OCI-LY7 (cell line): ENCODE measurements at regions not wholly inside any gene's neighbourhood (a gene's known extent, or its start where the extent isn't known, plus 50 kb on each side); places are given as distances from the start of the nearest gene placed in this dataset.

Source experiments
- BruUV-seq: library from RNA; stranded (reverse); fragments of 400-500 nt; replicated peaks from 2 replicates; lab custom pipeline; 2021; lab: Mats Ljungman, UMichigan
- CTCF ChIA-PET: fragments of 300-600 bp; sonication (Branson Sonifier 250); formaldehyde crosslinking; loops from one replicate; lab custom pipeline; 2022; ENCODE audit warnings: antibody characterized with exemption; ENCODE audit not compliant: unreplicated experiment; lab: Charles Lee
- POLR2A ChIA-PET: fragments of 300-600 bp; sonication (Branson Sonifier 250); formaldehyde crosslinking; loops from one replicate; lab custom pipeline; 2022; ENCODE audit warnings: antibody characterized with exemption; lab: Charles Lee
- DNase-seq: peaks from one replicate; pipeline ENCODE4 v3.0.0-alpha.2; 2015; ENCODE audit warnings: low spot score
- H2AFZ ChIP-seq: fragments of 200-600 bp; sonication (generic), shearing (Covaris generic); 2 replicates; pipeline ENCODE4 v1.6.1; 2014; ENCODE audit warnings: mild to moderate bottlenecking, antibody characterized with exemption, low read length, moderate library complexity
- H3K27ac ChIP-seq: fragments of 200-600 bp; sonication (generic); 2 replicates; pipeline ENCODE4 v1.5.1; 2014; ENCODE audit warnings: mixed run types, low read depth, mild to moderate bottlenecking, moderate library complexity, low read length, inconsistent platforms; ENCODE audit not compliant: poor library complexity, severe bottlenecking
- H3K36me3 ChIP-seq: fragments of 200-600 bp; sonication (generic); 2 replicates; pipeline ENCODE4 v1.6.1; 2014; ENCODE audit warnings: mild to moderate bottlenecking, antibody characterized with exemption, low read length, moderate library complexity, mixed read lengths; ENCODE audit not compliant: insufficient read depth
- H3K4me1 ChIP-seq: fragments of 200-600 bp; sonication (generic); 2 replicates; pipeline ENCODE4 v1.5.1; 2014; ENCODE audit warnings: mild to moderate bottlenecking, low read length; ENCODE audit not compliant: insufficient read depth, poor library complexity, severe bottlenecking
- H3K4me2 ChIP-seq: fragments of 200-600 bp; sonication (generic); 2 replicates; pipeline ENCODE4 v1.6.1; 2014; ENCODE audit warnings: mild to moderate bottlenecking, low read length
- H3K4me3 ChIP-seq: fragments of 200-600 bp; sonication (generic); 2 replicates; pipeline ENCODE4 v1.5.1; 2014; ENCODE audit warnings: mild to moderate bottlenecking, low read depth, low read length; ENCODE audit not compliant: poor library complexity, severe bottlenecking
- H3K79me2 ChIP-seq: fragments of 200-600 bp; sonication (generic); 2 replicates; pipeline ENCODE4 v1.6.1; 2016; ENCODE audit warnings: low read depth, mild to moderate bottlenecking, low read length, moderate library complexity, mixed read lengths; ENCODE audit not compliant: insufficient read depth
- H3K9me2 ChIP-seq: fragments of 200-600 bp; sonication (generic); 2 replicates; pipeline ENCODE4 v1.6.1; 2016; ENCODE audit warnings: mild to moderate bottlenecking, low read length, mixed read lengths; ENCODE audit not compliant: insufficient read depth
- H3K9me3 ChIP-seq: fragments of 200-600 bp; sonication (generic); 2 replicates; pipeline ENCODE4 v1.6.1; 2014; ENCODE audit warnings: mild to moderate bottlenecking, mixed run types, low read length, mixed read lengths
- H4K20me1 ChIP-seq: fragments of 200-600 bp; sonication (generic); 2 replicates; pipeline ENCODE4 v1.6.1; 2014; ENCODE audit warnings: mild to moderate bottlenecking, antibody characterized with exemption, low read length, moderate library complexity, mixed read lengths; ENCODE audit not compliant: insufficient read depth
- CTCF ChIP-seq: fragments of 200-600 bp; sonication (generic); conservative IDR thresholded peaks from 2 replicates; pipeline ENCODE4 v1.5.1; 2014; ENCODE audit warnings: mild to moderate bottlenecking, antibody characterized with exemption, low read length, moderate library complexity, mixed read lengths
- EZH2phosphoT487 ChIP-seq: fragments of 200-600 bp; sonication (generic); IDR thresholded peaks from 2 replicates; pipeline ENCODE4 v1.6.1; 2018; ENCODE audit warnings: low read depth, borderline replicate concordance, mild to moderate bottlenecking, mixed run types, antibody characterized with exemption, low read length, moderate library complexity, mixed read lengths
- intact Hi-C: fragments of 100-400 bp; cut with micrococcal nuclease; formaldehyde crosslinking; loops from one replicate; pipeline ENCODE4 v1.10.0; 2022; ENCODE audit not compliant: unreplicated experiment

- CTCF ChIA-PET, result no interaction called here
Observed at GRCh38 chr17:36736201-36737156, 135.1 kb downstream of the MRM1 start.

GRCh38 chr17:36739208-36739607 is 137.8 kb downstream of the MRM1 start:
- Histone ChIP-seq H3K4me1 (no peaks in the 10 kb centered on the region), H4K20me1 (no peaks in the 10 kb centered on the region), H3K4me2 (no peak overlapping the region), H3K9me2 (no peaks in the 10 kb centered on the region), H3K79me2 (no peaks in the 10 kb centered on the region), H3K9me3 (no peaks in the 10 kb centered on the region), H3K27ac (no peak overlapping the region), H3K36me3 (no peaks in the 10 kb centered on the region), H2AFZ (no peak overlapping the region), H3K4me3 (no peak overlapping the region)
- CTCF ChIA-PET, result no interaction called here
- POLR2A ChIA-PET, result no interaction called here
- no peak for DNase-seq
- TF ChIP-seq EZH2phosphoT487 (no peak), CTCF (no peak)
- intact Hi-C loops, result no loop called here
- no TSS peak for BruUV-seq

More at GRCh38 chr17:36736201-36737156, 135.1 kb downstream of the MRM1 start:
- intact Hi-C loops, result no loop called here
- no peaks in the 10 kb centered on the region for H3K9me3 ChIP-seq
- no peaks in the 10 kb centered on the region for H3K4me1 ChIP-seq
- TF ChIP-seq EZH2phosphoT487, result no peak
- TF ChIP-seq CTCF, result no peak
- H4K20me1 ChIP-seq, result no peaks in the 10 kb centered on the region
- no peak overlapping the region for H3K4me2 ChIP-seq
- H3K9me2 ChIP-seq, result no peaks in the 10 kb centered on the region
- no peaks in the 10 kb centered on the region for H3K79me2 ChIP-seq
- H3K4me3 ChIP-seq, result no peak overlapping the region
- DNase-seq, result no peak
- H2AFZ ChIP-seq, result no peak overlapping the region
- no TSS peak for BruUV-seq
- POLR2A ChIA-PET, result no interaction called here
- H3K36me3 ChIP-seq, result no peaks in the 10 kb centered on the region
- no peak overlapping the region for H3K27ac ChIP-seq

GRCh38 chr17:36740157-36740556 is 138.8 kb downstream of the MRM1 start:
- Histone ChIP-seq H3K9me3 (no peaks in the 10 kb centered on the region), H3K27ac (no peak overlapping the region), H3K4me3 (no peak overlapping the region), H3K79me2 (no peaks in the 10 kb centered on the region), H3K4me1 (no peaks in the 10 kb centered on the region), H2AFZ (no peak overlapping the region), H3K9me2 (no peaks in the 10 kb centered on the region), H4K20me1 (no peaks in the 10 kb centered on the region), H3K36me3 (no peaks in the 10 kb centered on the region), H3K4me2 (no peak overlapping the region)
- DNase-seq, result no peak
- intact Hi-C loops, result no loop called here
- no TSS peak for BruUV-seq
- POLR2A ChIA-PET, result no interaction called here
- CTCF ChIA-PET, result interaction anchor here (0.9 kb wide), 1 partner anchor 51 kb away, joined by 3 read pairs; no protein-coding TSS in a partner anchor
- TF ChIP-seq CTCF (no peak), EZH2phosphoT487 (no peak)
